Upper lobe of right lung (tissue), 1 donor: ENCODE measurements at regions not wholly inside any gene's neighbourhood (a gene's known extent, or its start where the extent isn't known, plus 50 kb on each side); places are given as distances from the start of the nearest gene placed in this dataset.

Source experiments
- ATAC-seq: fragments of 200-7000 bp; cut with Tn5 transposase; one replicate; pipeline ENCODE4 v1.9.1; 2020; ENCODE audit warnings: mild to moderate bottlenecking, moderate library complexity
- DNase-seq: peaks from one replicate; pipeline ENCODE4 v3.0.0-alpha.2; 2020
- H3K27ac ChIP-seq: fragments of 200-600 bp; one replicate; pipeline ENCODE4 v1.8.0; 2022
- H3K27me3 ChIP-seq: fragments of 200-600 bp; one replicate; pipeline ENCODE4 v1.8.0; 2022; ENCODE audit warnings: mild to moderate bottlenecking
- H3K36me3 ChIP-seq: fragments of 200-600 bp; one replicate; pipeline ENCODE4 v1.8.0; 2022
- H3K4me1 ChIP-seq: fragments of 200-600 bp; one replicate; pipeline ENCODE4 v1.8.0; 2022
- H3K4me3 ChIP-seq: fragments of 200-600 bp; one replicate; pipeline ENCODE4 v1.8.0; 2022; ENCODE audit warnings: mild to moderate bottlenecking
- H3K9me3 ChIP-seq: fragments of 200-600 bp; one replicate; pipeline ENCODE4 v1.8.0; 2022
- CTCF ChIP-seq: fragments of 200-600 bp; IDR thresholded peaks from one replicate; pipeline ENCODE4 v1.8.0; 2022; ENCODE audit warnings: antibody characterized with exemption
- intact Hi-C: fragments of 100-400 bp; cut with DNase I; formaldehyde crosslinking; loops from one replicate; pipeline ENCODE4 v1.11.0; 2022
- donor health status: DM: no; HTN: yes; CAD: no; lungs with severe emphysema.

GRCh38 chr6:21713481-21713880 is 119.9 kb downstream of the SOX4 start:
- Histone ChIP-seq H3K27ac (no peak overlapping the region), H3K9me3 (no peaks in the 10 kb centered on the region), H3K27me3 (no peaks in the 10 kb centered on the region), H3K4me1 (no peaks in the 10 kb centered on the region), H3K36me3 (no peaks in the 10 kb centered on the region), H3K4me3 (no peak overlapping the region)
- ATAC-seq, result no peak
- no peak for TF ChIP-seq CTCF
- no peak for DNase-seq
- intact Hi-C loops, result no loop called here

- Histone ChIP-seq H3K27ac (no peak overlapping the region), H3K4me3 (no peak overlapping the region), H3K27me3 (no peaks in the 10 kb centered on the region), H3K36me3 (no peaks in the 10 kb centered on the region), H3K9me3 (no peaks in the 10 kb centered on the region), H3K4me1 (no peaks in the 10 kb centered on the region)
- DNase-seq, result no peak
- no peak for ATAC-seq
- TF ChIP-seq CTCF, result no peak
- intact Hi-C loops, result no loop called here
Measured at GRCh38 chr6:21715180-21715579, 121.6 kb downstream of the SOX4 start.

GRCh38 chr6:21722510-21722909 is 129.0 kb downstream of the SOX4 start:
- no peak overlapping the region for H3K27ac ChIP-seq
- H3K9me3 ChIP-seq, result no peaks in the 10 kb centered on the region
- H3K27me3 ChIP-seq, result no peaks in the 10 kb centered on the region
- no peaks in the 10 kb centered on the region for H3K36me3 ChIP-seq
- TF ChIP-seq CTCF, result no peak
- DNase-seq (no peak), ATAC-seq (no peak)
- intact Hi-C loops, result no loop called here
- no peaks in the 10 kb centered on the region for H3K4me1 ChIP-seq
- no peak overlapping the region for H3K4me3 ChIP-seq

- Histone ChIP-seq H3K36me3 (no peaks in the 10 kb centered on the region), H3K9me3 (no peaks in the 10 kb centered on the region), H3K27ac (no peak overlapping the region), H3K27me3 (no peaks in the 10 kb centered on the region), H3K4me1 (peaks cover 3% of the 10 kb centered on the region), H3K4me3 (no peak overlapping the region)
- DNase-seq (no peak), ATAC-seq (no peak)
- TF ChIP-seq CTCF, result no peak
- intact Hi-C loops, result no loop called here
Measured at GRCh38 chr6:21726676-21727075, 133.1 kb downstream of the SOX4 start.

- no peaks in the 10 kb centered on the region for H3K27me3 ChIP-seq
- no peak for DNase-seq
- no peaks in the 10 kb centered on the region for H3K9me3 ChIP-seq
- H3K27ac ChIP-seq, result no peak overlapping the region
- H3K36me3 ChIP-seq, result no peaks in the 10 kb centered on the region
- intact Hi-C loops, result no loop called here
- ATAC-seq, result no peak
- TF ChIP-seq CTCF, result no peak
- H3K4me3 ChIP-seq, result no peak overlapping the region
- H3K4me1 ChIP-seq, result peaks cover 3% of the 10 kb centered on the region
Measured at GRCh38 chr6:21728141-21728540, 134.6 kb downstream of the SOX4 start.

GRCh38 chr6:21729431-21729830 is 135.9 kb downstream of the SOX4 start:
- Histone ChIP-seq H3K4me3 (no peak overlapping the region), H3K27me3 (no peaks in the 10 kb centered on the region), H3K36me3 (no peaks in the 10 kb centered on the region), H3K9me3 (no peaks in the 10 kb centered on the region), H3K4me1 (peaks cover 3% of the 10 kb centered on the region), H3K27ac (no peak overlapping the region)
- ATAC-seq (no peak), DNase-seq (no peak)
- no peak for TF ChIP-seq CTCF
- intact Hi-C loops, result no loop called here
